BJ (cell line): ENCODE measurements at regions not wholly inside any gene's neighbourhood (a gene's known extent, or its start where the extent isn't known, plus 50 kb on each side); places are given as distances from the start of the nearest gene placed in this dataset.

Source experiments
- CTCF ChIA-PET: fragments of 350-600 bp; formaldehyde crosslinking; extraction: SDS; loops from one replicate; lab custom pipeline; 2021; ENCODE audit warnings: antibody characterized with exemption, inconsistent platforms; lab: Yijun Ruan, JAX
- POLR2A ChIA-PET: fragments of 300-600 bp; sonication (Branson Sonifier 250); formaldehyde crosslinking; extraction: SDS; loops from one replicate; lab custom pipeline; 2021; ENCODE audit warnings: antibody characterized with exemption; lab: Charles Lee
- DNase-seq: peaks from one replicate; pipeline ENCODE4 v3.0.0-alpha.2; 2011; ENCODE audit warnings: low read depth
- H3K27me3 ChIP-seq: 2 replicates; pipeline ENCODE4 v1.6.0; 2011; ENCODE audit warnings: low read length; ENCODE audit not compliant: control insufficient read depth, insufficient read depth
- H3K36me3 ChIP-seq: 2 replicates; pipeline ENCODE4 v1.5.1; 2011; ENCODE audit warnings: low read length; ENCODE audit not compliant: control insufficient read depth, insufficient read depth
- H3K4me3 ChIP-seq: 2 replicates; pipeline ENCODE4 v1.5.1; 2011; ENCODE audit warnings: low read depth, mild to moderate bottlenecking, control low read depth, low read length
- TF ChIP-seq, protein P1 (sequence below): IDR thresholded peaks from 2 replicates; pipeline ENCODE4 v1.5.1; 2011; ENCODE audit warnings: low read depth, mild to moderate bottlenecking, control low read depth, inconsistent platforms, low read length, moderate library complexity; ENCODE audit not compliant: insufficient read depth

DNA sequence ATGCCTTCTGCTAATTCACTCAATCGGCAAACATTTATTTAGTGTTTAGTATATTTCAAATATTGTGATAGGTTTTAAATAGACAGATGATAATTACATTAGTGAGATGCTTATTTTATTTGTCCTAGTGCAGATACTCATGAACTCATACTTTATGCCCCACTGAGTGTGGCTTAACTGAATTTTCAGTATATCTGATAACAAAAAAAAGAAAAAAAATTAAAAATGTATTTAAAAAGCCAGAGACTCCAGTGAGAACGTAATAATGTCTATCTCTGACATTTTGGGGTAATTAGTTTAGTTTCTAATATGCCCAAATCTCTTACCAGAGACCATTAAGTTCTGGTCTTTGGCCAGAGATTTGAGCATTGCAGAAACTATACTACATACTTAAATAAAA is 332.6 kb upstream of the CHORDC1 start:
- POLR2A ChIA-PET: no interaction called here
- CTCF ChIA-PET: no interaction called here
- no peak overlapping the region for H3K4me3 ChIP-seq
- no peaks in the 10 kb centered on the region for H3K36me3 ChIP-seq
- H3K27me3 ChIP-seq: no peaks in the 10 kb centered on the region
- no peak for DNase-seq
- TF ChIP-seq, protein P1, sequence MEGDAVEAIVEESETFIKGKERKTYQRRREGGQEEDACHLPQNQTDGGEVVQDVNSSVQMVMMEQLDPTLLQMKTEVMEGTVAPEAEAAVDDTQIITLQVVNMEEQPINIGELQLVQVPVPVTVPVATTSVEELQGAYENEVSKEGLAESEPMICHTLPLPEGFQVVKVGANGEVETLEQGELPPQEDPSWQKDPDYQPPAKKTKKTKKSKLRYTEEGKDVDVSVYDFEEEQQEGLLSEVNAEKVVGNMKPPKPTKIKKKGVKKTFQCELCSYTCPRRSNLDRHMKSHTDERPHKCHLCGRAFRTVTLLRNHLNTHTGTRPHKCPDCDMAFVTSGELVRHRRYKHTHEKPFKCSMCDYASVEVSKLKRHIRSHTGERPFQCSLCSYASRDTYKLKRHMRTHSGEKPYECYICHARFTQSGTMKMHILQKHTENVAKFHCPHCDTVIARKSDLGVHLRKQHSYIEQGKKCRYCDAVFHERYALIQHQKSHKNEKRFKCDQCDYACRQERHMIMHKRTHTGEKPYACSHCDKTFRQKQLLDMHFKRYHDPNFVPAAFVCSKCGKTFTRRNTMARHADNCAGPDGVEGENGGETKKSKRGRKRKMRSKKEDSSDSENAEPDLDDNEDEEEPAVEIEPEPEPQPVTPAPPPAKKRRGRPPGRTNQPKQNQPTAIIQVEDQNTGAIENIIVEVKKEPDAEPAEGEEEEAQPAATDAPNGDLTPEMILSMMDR: no peak

DNA sequence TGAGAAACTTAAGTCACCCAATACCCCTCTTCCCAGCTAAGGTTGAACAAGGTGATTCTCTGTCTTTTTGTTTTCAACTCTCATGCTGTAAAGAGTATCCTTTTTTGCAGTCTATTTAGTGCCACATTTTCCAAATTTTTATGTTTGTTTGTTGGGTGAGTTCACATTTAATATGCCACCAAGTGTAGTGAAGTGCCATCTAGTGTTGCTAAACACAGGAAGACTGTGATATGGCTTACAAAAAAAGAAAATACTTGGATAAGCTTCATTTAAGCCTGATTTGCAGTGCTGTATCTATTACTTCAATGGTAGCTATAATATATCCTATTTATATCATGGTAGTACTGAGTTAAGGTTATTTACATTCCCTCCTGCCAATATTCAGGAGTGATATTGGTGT is 319.2 kb upstream of the CHORDC1 start:
- H3K4me3 ChIP-seq: no peak overlapping the region
- H3K36me3 ChIP-seq: no peaks in the 10 kb centered on the region
- ChIA-PET CTCF (no interaction called here), POLR2A (no interaction called here)
- TF ChIP-seq, protein P1: no peak
- H3K27me3 ChIP-seq: no peaks in the 10 kb centered on the region
- no peak for DNase-seq

DNA sequence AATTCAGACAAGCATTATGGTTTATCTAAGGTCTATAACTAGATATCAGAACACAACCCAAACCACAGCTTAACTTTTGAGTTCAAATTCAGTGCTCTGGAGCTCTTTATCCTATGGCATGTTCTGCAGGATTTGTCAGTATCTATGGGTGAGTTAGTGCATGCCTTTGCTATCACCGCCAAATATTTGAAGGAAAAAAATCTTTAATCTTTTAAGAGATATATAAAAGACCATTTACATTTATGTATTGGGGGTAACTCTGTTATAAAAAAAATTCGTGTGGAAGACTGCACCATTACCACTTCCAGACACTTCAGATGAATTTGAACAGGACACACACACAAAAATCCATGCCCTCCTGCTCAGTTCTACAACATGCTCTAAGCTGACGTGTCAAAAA is 313.5 kb upstream of the CHORDC1 start:
- Histone ChIP-seq H3K4me3 (no peak overlapping the region), H3K36me3 (no peaks in the 10 kb centered on the region), H3K27me3 (no peaks in the 10 kb centered on the region)
- POLR2A ChIA-PET: no interaction called here
- TF ChIP-seq, protein P1: no peak
- CTCF ChIA-PET: interaction anchor here (0.6 to 1.2 kb wide), 3 partner anchors 14 to 149 kb away, joined by 3 to 4 read pairs (median 4); no protein-coding TSS in a partner anchor
- no peak for DNase-seq

DNA sequence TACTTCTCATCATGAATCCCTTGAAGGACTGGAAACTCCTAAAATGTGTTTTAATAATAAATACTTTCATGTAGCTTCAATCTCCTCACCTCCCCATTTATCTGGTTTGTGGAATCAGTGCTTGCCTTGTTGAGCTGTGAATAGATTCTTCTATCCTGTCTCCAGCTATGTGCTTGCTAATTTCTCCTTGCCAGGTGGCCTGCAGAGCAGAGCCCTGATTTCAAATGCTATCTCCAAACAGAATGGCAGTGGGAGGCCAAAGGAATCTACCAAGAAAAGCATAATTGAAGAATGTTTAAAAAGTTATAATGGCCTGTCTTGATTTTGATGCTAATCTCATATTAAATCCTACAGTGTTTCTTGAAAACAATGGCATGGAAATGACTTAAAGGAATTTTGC is 309.3 kb upstream of the CHORDC1 start:
- Histone ChIP-seq H3K27me3 (no peaks in the 10 kb centered on the region), H3K36me3 (no peaks in the 10 kb centered on the region), H3K4me3 (no peak overlapping the region)
- ChIA-PET CTCF (no interaction called here), POLR2A (no interaction called here)
- TF ChIP-seq, protein P1: no peak
- DNase-seq: no peak

DNA sequence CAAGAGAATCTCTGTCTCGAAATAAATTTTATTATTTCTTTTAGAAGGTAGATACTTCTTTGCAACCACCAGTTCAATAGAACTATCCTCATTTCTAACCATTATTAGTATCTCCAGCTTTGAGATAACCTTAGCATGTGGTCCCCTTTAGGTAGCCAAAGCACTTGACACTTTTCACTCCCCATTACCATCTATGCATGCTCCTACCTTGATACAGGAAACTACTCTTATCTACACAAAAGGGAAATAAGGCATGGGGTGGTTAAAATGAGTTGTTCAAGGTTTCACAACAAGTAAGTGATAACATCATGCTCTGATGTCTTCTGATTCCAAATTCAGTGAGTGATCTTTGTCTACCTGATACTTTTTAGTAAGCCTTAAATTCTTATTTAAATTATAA is 308.2 kb upstream of the CHORDC1 start:
- H3K36me3 ChIP-seq: no peaks in the 10 kb centered on the region
- TF ChIP-seq, protein P1: no peak
- POLR2A ChIA-PET: no interaction called here
- no peak overlapping the region for H3K4me3 ChIP-seq
- CTCF ChIA-PET: no interaction called here
- no peak for DNase-seq
- no peaks in the 10 kb centered on the region for H3K27me3 ChIP-seq
